ENCODE measurements at regions not wholly inside any gene's neighbourhood (a gene's known extent, or its start where the extent isn't known, plus 50 kb on each side); places are given as distances from the start of the nearest gene placed in this dataset.
"Not testable (repeated sequence)": the region's sequence is repeated elsewhere in the genome, so short reads cannot be mapped to it uniquely, and the experiment has no call there.

- WGBS, 2 donors: 37 to 100% methylated on average over 1 to 2 of the region's 5 CpGs
- DNase-seq; H3K27ac ChIP-seq; H3K36me3 ChIP-seq (replicated peaks in 1 of 2; ENCODE audit: insufficient read depth in 1 of 2, low read depth in 2 of 2); H3K4me1 ChIP-seq; H3K9me3 ChIP-seq; H3K4me3 ChIP-seq; H3K27me3 ChIP-seq; ATAC-seq; intact Hi-C loops (cut with DNase I): not testable (repeated sequence)
Observed at GRCh38 chr2:90298983-90299382, 1607.5 kb downstream of the RPIA start.

GRCh38 chr2:90322982-90323381 is 1631.5 kb downstream of the RPIA start:
- H3K36me3 ChIP-seq (replicated peaks in 1 of 2; ENCODE audit: insufficient read depth in 1 of 2, low read depth in 2 of 2); H3K4me1 ChIP-seq; H3K4me3 ChIP-seq; DNase-seq; H3K27ac ChIP-seq; ATAC-seq; intact Hi-C loops (cut with DNase I); H3K9me3 ChIP-seq; H3K27me3 ChIP-seq: not testable (repeated sequence)
- WGBS, 2 donors: 6 to 26% methylated on average over 12 to 29 of the region's 29 CpGs

- H3K27ac ChIP-seq; H3K4me3 ChIP-seq; intact Hi-C loops (cut with DNase I); H3K36me3 ChIP-seq (replicated peaks in 1 of 2; ENCODE audit: insufficient read depth in 1 of 2, low read depth in 2 of 2); H3K27me3 ChIP-seq; ATAC-seq; H3K9me3 ChIP-seq; H3K4me1 ChIP-seq: not testable (repeated sequence)
- peak in 1 of 4 donors; percentile 10 for DNase-seq
- WGBS, 2 donors: 0% methylated on average over 6 to 23 of the region's 134 CpGs
Observed at GRCh38 chr2:90323612-90324558, 1632.4 kb downstream of the RPIA start.

GRCh38 chr2:90324672-90325071 is 1633.2 kb downstream of the RPIA start:
- 4% methylated on average over 4 of the region's 59 CpGs; no CpG with 5 or more reads in 1 of the 2 donors for WGBS, 2 donors
- H3K9me3 ChIP-seq; H3K4me1 ChIP-seq; intact Hi-C loops (cut with DNase I); H3K27ac ChIP-seq; H3K4me3 ChIP-seq; H3K27me3 ChIP-seq; ATAC-seq; H3K36me3 ChIP-seq (replicated peaks in 1 of 2; ENCODE audit: insufficient read depth in 1 of 2, low read depth in 2 of 2): not testable (repeated sequence)
- DNase-seq: peak in 1 of 4 donors; percentile 12

- intact Hi-C loops (cut with DNase I); ATAC-seq; H3K27me3 ChIP-seq; H3K9me3 ChIP-seq; H3K27ac ChIP-seq; H3K4me3 ChIP-seq; H3K4me1 ChIP-seq; DNase-seq; H3K36me3 ChIP-seq (replicated peaks in 1 of 2; ENCODE audit: insufficient read depth in 1 of 2, low read depth in 2 of 2): not testable (repeated sequence)
- 1% methylated on average over 35 of the region's 74 CpGs; no CpG with 5 or more reads in 1 of the 2 donors for WGBS, 2 donors
Observed at GRCh38 chr2:90325796-90326353, 1634.4 kb downstream of the RPIA start.

GRCh38 chr2:90355546-90355945 is 1664.1 kb downstream of the RPIA start:
- DNase-seq; intact Hi-C loops (cut with DNase I); H3K9me3 ChIP-seq; H3K36me3 ChIP-seq (replicated peaks in 1 of 2; ENCODE audit: insufficient read depth in 1 of 2, low read depth in 2 of 2); H3K27ac ChIP-seq; H3K27me3 ChIP-seq; H3K4me3 ChIP-seq; H3K4me1 ChIP-seq; ATAC-seq: not testable (repeated sequence)
- WGBS, 2 donors: 62% methylated on average over 7 of the region's 9 CpGs; no CpG with 5 or more reads in 1 of the 2 donors

GRCh38 chr2:90359344-90359743 is 1667.9 kb downstream of the RPIA start:
- intact Hi-C loops (cut with DNase I); H3K36me3 ChIP-seq (replicated peaks in 1 of 2; ENCODE audit: insufficient read depth in 1 of 2, low read depth in 2 of 2); H3K27ac ChIP-seq; H3K4me3 ChIP-seq; DNase-seq; H3K9me3 ChIP-seq; H3K4me1 ChIP-seq; H3K27me3 ChIP-seq; ATAC-seq: not testable (repeated sequence)
- WGBS, 2 donors: 64% methylated on average over 9 of the region's 15 CpGs; no CpG with 5 or more reads in 1 of the 2 donors

- H3K4me3 ChIP-seq; H3K4me1 ChIP-seq; H3K27ac ChIP-seq; intact Hi-C loops (cut with DNase I); ATAC-seq; H3K36me3 ChIP-seq (replicated peaks in 1 of 2; ENCODE audit: insufficient read depth in 1 of 2, low read depth in 2 of 2); H3K27me3 ChIP-seq; H3K9me3 ChIP-seq; DNase-seq: not testable (repeated sequence)
- WGBS, 2 donors: 5 to 19% methylated on average over 9 to 53 of the region's 93 CpGs
Observed at GRCh38 chr2:90359887-90360730, 1668.6 kb downstream of the RPIA start.

- H3K4me1 ChIP-seq; H3K27me3 ChIP-seq; intact Hi-C loops (cut with DNase I); DNase-seq; H3K36me3 ChIP-seq (replicated peaks in 1 of 2; ENCODE audit: insufficient read depth in 1 of 2, low read depth in 2 of 2); ATAC-seq; H3K9me3 ChIP-seq; H3K4me3 ChIP-seq; H3K27ac ChIP-seq: not testable (repeated sequence)
- 3 to 25% methylated on average over 25 to 30 of the region's 30 CpGs for WGBS, 2 donors
Observed at GRCh38 chr2:90360731-90361035, 1669.2 kb downstream of the RPIA start.

Data from body of pancreas (tissue), 4 donors.